Neural progenitor cell (in vitro differentiated cells): ENCODE measurements at regions not wholly inside any gene's neighbourhood (a gene's known extent, or its start where the extent isn't known, plus 50 kb on each side); places are given as distances from the start of the nearest gene placed in this dataset.

Source experiments
- CTCF ChIP-seq: fragments of 200-600 bp; sonication (generic); IDR thresholded peaks from 2 replicates; pipeline ENCODE4 v1.5.1; 2017; ENCODE audit warnings: antibody characterized with exemption, mild to moderate bottlenecking
- EZH2 ChIP-seq: fragments of 200-600 bp; sonication (generic); IDR thresholded peaks from 2 replicates; pipeline ENCODE4 v1.6.1; 2017; ENCODE audit warnings: antibody characterized with exemption, mild to moderate bottlenecking, moderate library complexity
- EZH2phosphoT487 ChIP-seq: fragments of 200-600 bp; sonication (generic); IDR thresholded peaks from 2 replicates; pipeline ENCODE4 v1.6.1; 2017; ENCODE audit warnings: antibody characterized with exemption

GRCh38 chr12:124675881-124676713, 108.7 kb upstream of the NCOR2 start:
- TF ChIP-seq CTCF (no peak), EZH2phosphoT487 (no peak), EZH2 (no peak)
